Loucy (cell line): ENCODE measurements at regions not wholly inside any gene's neighbourhood (a gene's known extent, or its start where the extent isn't known, plus 50 kb on each side); places are given as distances from the start of the nearest gene placed in this dataset.

Source experiments
- H2AFZ ChIP-seq: fragments of 200-600 bp; sonication (generic); 2 replicates; pipeline ENCODE4 v1.6.0; 2016; ENCODE audit warnings: antibody characterized with exemption, mild to moderate bottlenecking, low read length, moderate library complexity
- H3F3A ChIP-seq: fragments of 200-600 bp; 2 replicates; pipeline ENCODE4 v1.6.0; 2016; ENCODE audit warnings: antibody characterized with exemption, low read depth, mild to moderate bottlenecking
- H3K27me3 ChIP-seq: fragments of 200-600 bp; sonication (generic); 2 replicates; pipeline ENCODE4 v1.6.1; 2014; ENCODE audit warnings: low read length, mild to moderate bottlenecking; ENCODE audit not compliant: insufficient read depth, poor library complexity, severe bottlenecking
- H3K36me3 ChIP-seq: fragments of 200-600 bp; sonication (generic); 2 replicates; pipeline ENCODE4 v1.6.1; 2016; ENCODE audit warnings: low read length; ENCODE audit not compliant: insufficient read depth
- H3K4me1 ChIP-seq: fragments of 200-600 bp; sonication (generic); 2 replicates; pipeline ENCODE4 v1.5.1; 2014; ENCODE audit warnings: low read length, mild to moderate bottlenecking; ENCODE audit not compliant: insufficient read depth, poor library complexity, severe bottlenecking
- H3K4me2 ChIP-seq: fragments of 200-600 bp; sonication (generic); 2 replicates; pipeline ENCODE4 v1.6.0; 2014; ENCODE audit warnings: antibody characterized with exemption, low read length, low read depth, mild to moderate bottlenecking; ENCODE audit not compliant: poor library complexity, severe bottlenecking
- H3K4me3 ChIP-seq: fragments of 200-600 bp; sonication (generic); 2 replicates; pipeline ENCODE4 v1.5.1; 2014; ENCODE audit warnings: low read length, mild to moderate bottlenecking, mixed read lengths; ENCODE audit not compliant: poor library complexity, severe bottlenecking
- H3K79me2 ChIP-seq: fragments of 200-600 bp; sonication (generic); 2 replicates; pipeline ENCODE4 v1.6.1; 2014; ENCODE audit warnings: low read length; ENCODE audit not compliant: insufficient read depth
- H3K9ac ChIP-seq: fragments of 200-600 bp; sonication (generic); 2 replicates; pipeline ENCODE4 v1.6.0; 2014; ENCODE audit warnings: mild to moderate bottlenecking, low read depth, low read length, moderate library complexity; ENCODE audit not compliant: poor library complexity, severe bottlenecking
- H3K9me2 ChIP-seq: fragments of 200-600 bp; sonication (generic); replicated peaks from 2 replicates; pipeline ENCODE4 v1.6.1; 2016; ENCODE audit warnings: low read depth, low read length, mixed read lengths
- H3K9me3 ChIP-seq: fragments of 200-600 bp; sonication (generic); 2 replicates; pipeline ENCODE4 v1.6.1; 2014; ENCODE audit warnings: mild to moderate bottlenecking, antibody characterized with exemption, low read length, low read depth; ENCODE audit not compliant: insufficient read depth
- H4K20me1 ChIP-seq: fragments of 200-600 bp; sonication (generic); 2 replicates; pipeline ENCODE4 v1.6.0; 2014; ENCODE audit warnings: antibody characterized with exemption, low read length, mild to moderate bottlenecking; ENCODE audit not compliant: insufficient read depth, poor library complexity, severe bottlenecking
- EZH2phosphoT487 ChIP-seq: fragments of 200-600 bp; IDR thresholded peaks from 2 replicates; pipeline ENCODE4 v1.6.1; 2018; ENCODE audit warnings: antibody characterized with exemption, mild to moderate bottlenecking, moderate library complexity, borderline replicate concordance
- TF ChIP-seq, protein P1 (sequence below): fragments of 200-600 bp; sonication (generic); conservative IDR thresholded peaks from 2 replicates; pipeline ENCODE4 v1.5.1; 2014; ENCODE audit warnings: mild to moderate bottlenecking, antibody characterized with exemption, low read length

GRCh38 chr6:113315165-113315564 is 542.0 kb upstream of the MARCKS start:
- H3K4me3 ChIP-seq, result no peak overlapping the region
- no peaks in the 10 kb centered on the region for H3K27me3 ChIP-seq
- H2AFZ ChIP-seq, result no peak overlapping the region
- no peaks in the 10 kb centered on the region for H3K4me1 ChIP-seq
- H3K9me2 ChIP-seq, result no peaks in the 10 kb centered on the region
- H3F3A ChIP-seq, result no peaks in the 10 kb centered on the region
- no peaks in the 10 kb centered on the region for H3K36me3 ChIP-seq
- H3K4me2 ChIP-seq, result no peak overlapping the region
- no peaks in the 10 kb centered on the region for H4K20me1 ChIP-seq
- no peak overlapping the region for H3K9ac ChIP-seq
- no peaks in the 10 kb centered on the region for H3K79me2 ChIP-seq
- no peak for TF ChIP-seq EZH2phosphoT487
- TF ChIP-seq, protein P1, sequence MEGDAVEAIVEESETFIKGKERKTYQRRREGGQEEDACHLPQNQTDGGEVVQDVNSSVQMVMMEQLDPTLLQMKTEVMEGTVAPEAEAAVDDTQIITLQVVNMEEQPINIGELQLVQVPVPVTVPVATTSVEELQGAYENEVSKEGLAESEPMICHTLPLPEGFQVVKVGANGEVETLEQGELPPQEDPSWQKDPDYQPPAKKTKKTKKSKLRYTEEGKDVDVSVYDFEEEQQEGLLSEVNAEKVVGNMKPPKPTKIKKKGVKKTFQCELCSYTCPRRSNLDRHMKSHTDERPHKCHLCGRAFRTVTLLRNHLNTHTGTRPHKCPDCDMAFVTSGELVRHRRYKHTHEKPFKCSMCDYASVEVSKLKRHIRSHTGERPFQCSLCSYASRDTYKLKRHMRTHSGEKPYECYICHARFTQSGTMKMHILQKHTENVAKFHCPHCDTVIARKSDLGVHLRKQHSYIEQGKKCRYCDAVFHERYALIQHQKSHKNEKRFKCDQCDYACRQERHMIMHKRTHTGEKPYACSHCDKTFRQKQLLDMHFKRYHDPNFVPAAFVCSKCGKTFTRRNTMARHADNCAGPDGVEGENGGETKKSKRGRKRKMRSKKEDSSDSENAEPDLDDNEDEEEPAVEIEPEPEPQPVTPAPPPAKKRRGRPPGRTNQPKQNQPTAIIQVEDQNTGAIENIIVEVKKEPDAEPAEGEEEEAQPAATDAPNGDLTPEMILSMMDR, result no peak
- no peaks in the 10 kb centered on the region for H3K9me3 ChIP-seq

DNA sequence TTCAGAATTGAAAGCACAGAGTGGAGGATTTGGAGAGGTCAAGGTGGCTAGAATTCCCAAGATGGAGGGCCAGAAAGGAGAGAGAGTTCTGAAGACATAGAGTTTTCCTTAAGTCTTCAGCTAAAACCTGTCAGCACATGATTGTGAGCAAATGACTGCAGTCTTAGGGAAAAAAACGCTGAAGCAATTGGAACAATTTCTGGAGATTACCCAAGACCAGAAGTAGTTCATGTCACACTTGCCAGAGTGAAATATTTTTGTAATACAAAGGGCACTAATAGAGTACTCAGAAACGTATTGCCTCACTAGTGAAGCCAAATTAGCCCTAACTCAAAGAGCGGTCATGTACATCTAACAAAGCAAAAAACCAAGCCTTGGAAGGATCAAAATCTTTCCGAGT is 541.3 kb upstream of the MARCKS start:
- no peak overlapping the region for H2AFZ ChIP-seq
- H3K27me3 ChIP-seq, result no peaks in the 10 kb centered on the region
- no peaks in the 10 kb centered on the region for H3K9me2 ChIP-seq
- no peak overlapping the region for H3K4me3 ChIP-seq
- H3K9ac ChIP-seq, result no peak overlapping the region
- H4K20me1 ChIP-seq, result no peaks in the 10 kb centered on the region
- no peaks in the 10 kb centered on the region for H3K9me3 ChIP-seq
- H3K79me2 ChIP-seq, result no peaks in the 10 kb centered on the region
- no peaks in the 10 kb centered on the region for H3K36me3 ChIP-seq
- no peaks in the 10 kb centered on the region for H3F3A ChIP-seq
- no peaks in the 10 kb centered on the region for H3K4me1 ChIP-seq
- no peak overlapping the region for H3K4me2 ChIP-seq
- no peak for TF ChIP-seq EZH2phosphoT487
- TF ChIP-seq, protein P1, result no peak

GRCh38 chr6:113317442-113317841 is 539.7 kb upstream of the MARCKS start:
- H3K4me1 ChIP-seq, result no peaks in the 10 kb centered on the region
- H2AFZ ChIP-seq, result no peak overlapping the region
- H3K79me2 ChIP-seq, result no peaks in the 10 kb centered on the region
- H3K9ac ChIP-seq, result no peak overlapping the region
- no peaks in the 10 kb centered on the region for H3K9me2 ChIP-seq
- H4K20me1 ChIP-seq, result no peaks in the 10 kb centered on the region
- TF ChIP-seq, protein P1, result no peak
- TF ChIP-seq EZH2phosphoT487, result no peak
- no peaks in the 10 kb centered on the region for H3K9me3 ChIP-seq
- H3K27me3 ChIP-seq, result no peaks in the 10 kb centered on the region
- no peaks in the 10 kb centered on the region for H3F3A ChIP-seq
- H3K4me2 ChIP-seq, result no peak overlapping the region
- no peak overlapping the region for H3K4me3 ChIP-seq
- H3K36me3 ChIP-seq, result no peaks in the 10 kb centered on the region
